ENCODE measurements at regions not wholly inside any gene's neighbourhood (a gene's known extent, or its start where the extent isn't known, plus 50 kb on each side); places are given as distances from the start of the nearest gene placed in this dataset.

DNA sequence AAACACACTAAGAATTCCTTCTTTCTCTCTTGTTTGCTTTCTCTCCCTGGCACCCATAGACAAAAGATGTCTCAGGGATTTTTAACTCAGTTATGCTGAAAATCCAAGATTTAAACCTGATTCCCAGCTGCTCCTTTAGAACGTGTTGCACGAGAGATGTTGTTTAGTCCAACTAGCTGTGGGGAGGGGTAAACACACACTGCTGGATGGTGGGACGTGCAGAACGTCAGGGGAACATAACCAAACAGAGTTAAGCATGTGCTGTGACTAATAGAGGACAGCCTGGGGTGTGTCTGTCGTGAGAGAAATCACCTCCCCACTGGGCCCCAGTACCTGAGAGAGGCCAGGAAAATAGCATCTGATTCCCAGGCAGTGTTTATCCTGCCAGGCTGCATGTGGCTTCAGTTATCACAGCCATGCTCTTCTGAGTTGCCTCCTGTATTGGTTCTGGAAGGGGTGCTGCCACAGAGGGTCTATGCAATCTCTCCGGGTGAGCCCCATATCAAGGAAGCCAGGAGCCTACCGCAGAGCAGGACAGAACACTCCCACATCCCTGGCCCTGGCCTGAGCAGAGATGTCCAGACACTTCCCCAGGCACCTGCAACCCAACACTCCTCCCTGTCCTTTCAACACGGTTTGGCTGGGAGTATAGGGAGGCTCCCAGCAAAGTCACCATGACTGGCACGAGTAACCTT, 112.7 kb upstream of the EGLN3 start:
- TF ChIP-seq, protein P1, sequence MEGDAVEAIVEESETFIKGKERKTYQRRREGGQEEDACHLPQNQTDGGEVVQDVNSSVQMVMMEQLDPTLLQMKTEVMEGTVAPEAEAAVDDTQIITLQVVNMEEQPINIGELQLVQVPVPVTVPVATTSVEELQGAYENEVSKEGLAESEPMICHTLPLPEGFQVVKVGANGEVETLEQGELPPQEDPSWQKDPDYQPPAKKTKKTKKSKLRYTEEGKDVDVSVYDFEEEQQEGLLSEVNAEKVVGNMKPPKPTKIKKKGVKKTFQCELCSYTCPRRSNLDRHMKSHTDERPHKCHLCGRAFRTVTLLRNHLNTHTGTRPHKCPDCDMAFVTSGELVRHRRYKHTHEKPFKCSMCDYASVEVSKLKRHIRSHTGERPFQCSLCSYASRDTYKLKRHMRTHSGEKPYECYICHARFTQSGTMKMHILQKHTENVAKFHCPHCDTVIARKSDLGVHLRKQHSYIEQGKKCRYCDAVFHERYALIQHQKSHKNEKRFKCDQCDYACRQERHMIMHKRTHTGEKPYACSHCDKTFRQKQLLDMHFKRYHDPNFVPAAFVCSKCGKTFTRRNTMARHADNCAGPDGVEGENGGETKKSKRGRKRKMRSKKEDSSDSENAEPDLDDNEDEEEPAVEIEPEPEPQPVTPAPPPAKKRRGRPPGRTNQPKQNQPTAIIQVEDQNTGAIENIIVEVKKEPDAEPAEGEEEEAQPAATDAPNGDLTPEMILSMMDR (IDR thresholded peaks at IDR 0.05), result no peak
- TF ChIP-seq EZH2 (IDR thresholded peaks at IDR 0.05), result no peak
- TF ChIP-seq EZH2phosphoT487 (IDR thresholded peaks at IDR 0.05), result no peak
